A549 (cell line): ENCODE measurements at regions not wholly inside any gene's neighbourhood (a gene's known extent, or its start where the extent isn't known, plus 50 kb on each side); places are given as distances from the start of the nearest gene placed in this dataset.

ENCODE experiments used
- ATAC-seq, 2 experiments: fragments of 200-7000 bp in 1 of 2; fragments of >200 bp in 1 of 2; cut with Nextera tagmentation in 1 of 2; cut with Tn5 transposase in 1 of 2; 3 replicates each; pipeline versions ENCODE4 v1.8.0 to v1.9.1; 2018 to 2020; ENCODE audit warnings: mild to moderate bottlenecking in 1 of 2, moderate library complexity in 1 of 2
- CTCF ChIA-PET: fragments of 300-600 bp; sonication (Branson Sonifier 250); formaldehyde crosslinking; extraction: SDS; loops from one replicate; lab custom pipeline; 2021; ENCODE audit warnings: antibody characterized with exemption, inconsistent platforms; lab: Yijun Ruan, JAX
- POLR2A ChIA-PET: fragments of 350-600 bp; formaldehyde crosslinking; extraction: SDS; loops from one replicate; lab custom pipeline; 2021; ENCODE audit warnings: antibody characterized with exemption, inconsistent platforms; lab: Yijun Ruan, JAX
- DNase-seq, 2 experiments: peaks; one replicate each; pipeline versions ENCODE4 v3.0.0 to v3.0.0-alpha.2; 2011 to 2016; ENCODE audit warnings: low read depth in 1 of 2, low spot score in 1 of 2
- FAIRE-seq: peaks from 2 replicates; lab custom pipeline; 2011; peaks lifted over from hg19 to GRCh38; lab: Jason Lieb, UNC
- H3K27ac ChIP-seq, 2 experiments: fragments of >200 bp; sonication (Bioruptor Twin); formaldehyde crosslinking; 3 replicates each; pipeline ENCODE4 v1.5.1; 2016 to 2017
- H3K4me1 ChIP-seq: fragments of >200 bp; sonication (Bioruptor Twin); formaldehyde crosslinking; 3 replicates; pipeline ENCODE4 v1.6.1; 2016
- H3K4me2 ChIP-seq: fragments of >200 bp; sonication (Bioruptor Twin); formaldehyde crosslinking; 3 replicates; pipeline ENCODE4 v1.6.1; 2016
- H3K4me3 ChIP-seq: fragments of >200 bp; sonication (Bioruptor Twin); formaldehyde crosslinking; 3 replicates; pipeline ENCODE4 v1.5.1; 2016
- H3K9me3 ChIP-seq: fragments of >200 bp; sonication (Bioruptor Twin); formaldehyde crosslinking; 3 replicates; pipeline ENCODE4 v1.6.1; 2016
- ATOH8 ChIP-seq: fragments of 250-450 bp; sonication (Bioruptor Pico); IDR thresholded peaks from 2 replicates; pipeline ENCODE4 v1.5.0; 2020; ENCODE audit warnings: low read depth, mild to moderate bottlenecking, moderate library complexity
- BCL3 ChIP-seq: fragments of >200 bp; sonication (Bioruptor Twin); formaldehyde crosslinking; IDR thresholded peaks from 3 replicates; pipeline ENCODE4 v1.6.1; 2016
- CBX8 ChIP-seq: fragments of 200-600 bp; sonication (generic); IDR thresholded peaks from 2 replicates; pipeline ENCODE4 v1.6.1; 2016
- CHD2 ChIP-seq: fragments of 150-350 bp; IDR thresholded peaks from 2 replicates; pipeline ENCODE4 v1.6.1; 2014; ENCODE audit warnings: low read length; ENCODE audit not compliant: partially characterized antibody
- CHD4 ChIP-seq: fragments of 200-600 bp; sonication (generic); IDR thresholded peaks from 2 replicates; pipeline ENCODE4 v1.6.1; 2016; ENCODE audit warnings: antibody characterized with exemption, mild to moderate bottlenecking, borderline replicate concordance
- E2F6 ChIP-seq: IDR thresholded peaks from 2 replicates; pipeline ENCODE4 v1.6.1; 2012; ENCODE audit warnings: low read depth, borderline replicate concordance
- GATA3 ChIP-seq: IDR thresholded peaks from 2 replicates; pipeline ENCODE4 v1.6.1; 2012; ENCODE audit warnings: borderline replicate concordance
- HDAC2 ChIP-seq: fragments of 200-600 bp; sonication (generic); IDR thresholded peaks from 2 replicates; pipeline ENCODE4 v1.6.1; 2016
- HEYL ChIP-seq: fragments of 250-450 bp; sonication (Bioruptor Pico); IDR thresholded peaks from 2 replicates; pipeline ENCODE4 v1.8.0; 2021; ENCODE audit warnings: mild to moderate bottlenecking, moderate library complexity
- HMGXB4 ChIP-seq: fragments of 250-450 bp; sonication (Bioruptor Pico); IDR thresholded peaks from 2 replicates; pipeline ENCODE4 v1.5.0; 2021; ENCODE audit warnings: mild to moderate bottlenecking, moderate library complexity, borderline replicate concordance
- HOXA7 ChIP-seq: fragments of 250-450 bp; sonication (Bioruptor Pico); IDR thresholded peaks from 2 replicates; pipeline ENCODE4 v1.5.0; 2020; ENCODE audit warnings: mild to moderate bottlenecking, moderate library complexity
- HOXB5 ChIP-seq: fragments of 250-450 bp; sonication (Bioruptor Pico); IDR thresholded peaks from 2 replicates; pipeline ENCODE4 v1.5.0; 2020; ENCODE audit warnings: mild to moderate bottlenecking, moderate library complexity
- JUN ChIP-seq, 2 experiments: fragments of >200 bp; sonication (Bioruptor Twin); formaldehyde crosslinking; IDR thresholded peaks; 2 replicates in 1 of 2; 3 replicates in 1 of 2; pipeline ENCODE4 v1.6.1; 2016 to 2017
- KDM1A ChIP-seq: fragments of 200-600 bp; sonication (generic); IDR thresholded peaks from 2 replicates; pipeline ENCODE4 v1.6.1; 2016; ENCODE audit warnings: low read depth, mild to moderate bottlenecking
- MAFK ChIP-seq: fragments of 450-650 bp; IDR thresholded peaks from 2 replicates; pipeline ENCODE4 v1.6.1; 2014; ENCODE audit not compliant: partially characterized antibody
- MAX ChIP-seq: IDR thresholded peaks from 2 replicates; pipeline ENCODE4 v1.6.1; 2012
- NR3C1 ChIP-seq: fragments of >200 bp; sonication (Bioruptor Twin); formaldehyde crosslinking; IDR thresholded peaks from 3 replicates; pipeline ENCODE4 v1.6.1; 2017
- POLR2A ChIP-seq: IDR thresholded peaks from 2 replicates; pipeline ENCODE4 v1.6.1; 2012; ENCODE audit warnings: mild to moderate bottlenecking, low read length
- RCOR1 ChIP-seq: fragments of 150-350 bp; IDR thresholded peaks from 2 replicates; pipeline ENCODE4 v1.6.1; 2014; ENCODE audit warnings: antibody characterized with exemption, low read length, low read depth
- SREBF2 ChIP-seq: fragments of 450-650 bp; IDR thresholded peaks from 2 replicates; pipeline ENCODE4 v1.6.1; 2014; ENCODE audit warnings: mild to moderate bottlenecking, moderate library complexity
- TFCP2L1 ChIP-seq: fragments of 250-450 bp; sonication (Bioruptor Pico); IDR thresholded peaks from 2 replicates; pipeline ENCODE4 v1.5.0; 2021; ENCODE audit warnings: mild to moderate bottlenecking
- USF2 ChIP-seq: fragments of 450-650 bp; IDR thresholded peaks from 2 replicates; pipeline ENCODE4 v1.6.1; 2014; ENCODE audit warnings: antibody characterized with exemption
- ZC3H11A ChIP-seq: fragments of 450-650 bp; IDR thresholded peaks from 2 replicates; pipeline ENCODE4 v1.6.1; 2014; ENCODE audit warnings: antibody characterized with exemption, mild to moderate bottlenecking
- ZNF302 ChIP-seq: fragments of 250-450 bp; sonication (Bioruptor Pico); IDR thresholded peaks from 2 replicates; pipeline ENCODE4 v1.9.0; 2021; ENCODE audit warnings: inconsistent platforms, mild to moderate bottlenecking, moderate library complexity
- ZSCAN20 ChIP-seq: fragments of 250-450 bp; sonication (Bioruptor Pico); IDR thresholded peaks from 2 replicates; pipeline ENCODE4 v1.8.0; 2022; ENCODE audit warnings: mild to moderate bottlenecking, moderate library complexity
- WGBS: methylation state at CpG from one replicate; pipeline ENCODE4 v1.1.6; 2017; ENCODE audit errors: missing lambda C conversion rate; 5-methylcytosine and 5-hydroxymethylcytosine counted together

- CTCF ChIA-PET, result no interaction called here
- TF ChIP-seq HDAC2 (no peak), POLR2A (no peak), CHD2 (no peak), HOXA7 (CRISPR knock-in tag) (no peak), HMGXB4 (CRISPR knock-in tag) (no peak), SREBF2 (no peak), HEYL (CRISPR knock-in tag) (no peak), MAX (no peak), BCL3 (no peak), RCOR1 (no peak), JUN (IDR thresholded peaks at IDR 0.05) (no peak), GATA3 (no peak), HOXB5 (CRISPR knock-in tag) (no peak), ZSCAN20 (CRISPR knock-in tag) (no peak), MAFK (no peak), E2F6 (no peak)
- no peak for FAIRE-seq
- no peak overlapping the region for H3K4me2 ChIP-seq
- peaks cover 16% of the 10 kb centered on the region; the same call in 1 of the 3 replicates for H3K4me1 ChIP-seq
- POLR2A ChIA-PET, result no interaction called here
- DNase-seq, result no peak
- no peak overlapping the region for H3K4me3 ChIP-seq
- no peak for ATAC-seq
- no peak overlapping the region; a peak in 1 of 6 replicates for H3K27ac ChIP-seq
- no peaks in the 10 kb centered on the region for H3K9me3 ChIP-seq
Measured at GRCh38 chr3:178059119-178059518, 477.1 kb upstream of the KCNMB2 start.

- Histone ChIP-seq H3K4me2 (no peak overlapping the region), H3K9me3 (no peaks in the 10 kb centered on the region), H3K4me3 (no peak overlapping the region), H3K27ac (no peak overlapping the region), H3K4me1 (peaks cover 16% of the 10 kb centered on the region; the same call in 1 of the 3 replicates)
- ChIA-PET CTCF (interaction anchor here (0.5 kb wide), 1 partner anchor 539 kb away, joined by 4 read pairs; no protein-coding TSS in a partner anchor), POLR2A (no interaction called here)
- 87% methylated on average over 6 of the region's 6 CpGs for WGBS
- ATAC-seq (no peak), DNase-seq (no peak), FAIRE-seq (no peak)
- no peak for TF ChIP-seq ATOH8 (CRISPR knock-in tag)
- no peak for TF ChIP-seq CBX8
- no peak for TF ChIP-seq HOXB5 (CRISPR knock-in tag)
- no peak for TF ChIP-seq ZC3H11A
Measured at GRCh38 chr3:178059836-178060235, 476.4 kb upstream of the KCNMB2 start.

- ATAC-seq (no peak), DNase-seq (no peak), FAIRE-seq (no peak)
- ChIA-PET CTCF (interaction anchor here (0.5 kb wide), 1 partner anchor 539 kb away, joined by 4 read pairs; no protein-coding TSS in a partner anchor), POLR2A (no interaction called here)
- H3K4me3 ChIP-seq, result no peak overlapping the region
- H3K27ac ChIP-seq, result no peak overlapping the region; a peak in 1 of 6 replicates
- H3K4me1 ChIP-seq, result peaks cover 16% of the 10 kb centered on the region; the same call in 1 of the 3 replicates
- H3K9me3 ChIP-seq, result no peaks in the 10 kb centered on the region
- TF ChIP-seq MAFK (no peak), ZNF302 (CRISPR knock-in tag) (no peak), NR3C1 (no peak), RCOR1 (no peak), ATOH8 (CRISPR knock-in tag) (no peak), TFCP2L1 (CRISPR knock-in tag) (no peak), KDM1A (no peak), HOXA7 (CRISPR knock-in tag) (no peak), USF2 (no peak), CHD4 (no peak), ZSCAN20 (CRISPR knock-in tag) (no peak)
- H3K4me2 ChIP-seq, result no peak overlapping the region
- 84% methylated on average over 2 of the region's 2 CpGs for WGBS
Measured at GRCh38 chr3:178060407-178060806, 475.8 kb upstream of the KCNMB2 start.
